ENCODE measurements at regions not wholly inside any gene's neighbourhood (a gene's known extent, or its start where the extent isn't known, plus 50 kb on each side); places are given as distances from the start of the nearest gene placed in this dataset.

- Histone ChIP-seq H3K27ac (no peak overlapping the region), H3K9ac (ENCODE audit: low read depth in 2 of 2, low read length in 2 of 2) (no peak overlapping the region), H3K4me1 (no peaks in the 10 kb centered on the region), H3K9me3 (no peaks in the 10 kb centered on the region), H3K27me3 (no peaks in the 10 kb centered on the region), H3K36me3 (no peaks in the 10 kb centered on the region), H3K4me3 (no peak overlapping the region)
- no peak for TF ChIP-seq CTCF (IDR thresholded peaks at IDR 0.05)
- intact Hi-C loops (cut with DNase I), result no loop called here
- no peak for DNase-seq
Measured at GRCh38 chr6:3650076-3650958, 101.2 kb downstream of the PXDC1 start.

GRCh38 chr6:3648724-3649123 lies 102.8 kb downstream of the PXDC1 start:
- Histone ChIP-seq H3K36me3 (no peaks in the 10 kb centered on the region), H3K27ac (no peak overlapping the region), H3K9ac (ENCODE audit: low read depth in 2 of 2, low read length in 2 of 2) (no peak overlapping the region), H3K4me1 (no peaks in the 10 kb centered on the region), H3K9me3 (no peaks in the 10 kb centered on the region), H3K27me3 (no peaks in the 10 kb centered on the region), H3K4me3 (no peak overlapping the region)
- intact Hi-C loops (cut with DNase I), result no loop called here
- no peak for DNase-seq
- no peak for TF ChIP-seq CTCF (IDR thresholded peaks at IDR 0.05)

- intact Hi-C loops (cut with DNase I), result no loop called here
- no peak for DNase-seq
Measured at GRCh38 chr6:3646616-3647362, 104.7 kb downstream of the PXDC1 start.

GRCh38 chr6:3644739-3645012 lies 106.8 kb downstream of the PXDC1 start:
- Histone ChIP-seq H3K4me1 (no peaks in the 10 kb centered on the region), H3K9ac (ENCODE audit: low read depth in 2 of 2, low read length in 2 of 2) (no peak overlapping the region), H3K27ac (no peak overlapping the region), H3K9me3 (no peaks in the 10 kb centered on the region), H3K27me3 (no peaks in the 10 kb centered on the region), H3K4me3 (no peak overlapping the region), H3K36me3 (no peaks in the 10 kb centered on the region)
- DNase-seq, result no peak
- intact Hi-C loops (cut with DNase I), result no loop called here
- TF ChIP-seq CTCF (IDR thresholded peaks at IDR 0.05), result no peak

More at GRCh38 chr6:3646616-3647362, 104.7 kb downstream of the PXDC1 start:
- no peaks in the 10 kb centered on the region for H3K27me3 ChIP-seq
- no peak for TF ChIP-seq CTCF (IDR thresholded peaks at IDR 0.05)
- H3K27ac ChIP-seq, result no peak overlapping the region
- H3K4me3 ChIP-seq, result no peak overlapping the region
- no peaks in the 10 kb centered on the region for H3K36me3 ChIP-seq
- H3K9me3 ChIP-seq, result no peaks in the 10 kb centered on the region
- no peak overlapping the region for H3K9ac ChIP-seq (ENCODE audit: low read depth in 2 of 2, low read length in 2 of 2)
- H3K4me1 ChIP-seq, result no peaks in the 10 kb centered on the region

- no peaks in the 10 kb centered on the region for H3K36me3 ChIP-seq
- DNase-seq, result no peak
- H3K27me3 ChIP-seq, result no peaks in the 10 kb centered on the region
- no peak overlapping the region for H3K27ac ChIP-seq
- H3K9me3 ChIP-seq, result no peaks in the 10 kb centered on the region
- no peak overlapping the region for H3K4me3 ChIP-seq
- intact Hi-C loops (cut with DNase I), result no loop called here
- no peak overlapping the region for H3K9ac ChIP-seq (ENCODE audit: low read depth in 2 of 2, low read length in 2 of 2)
- no peak for TF ChIP-seq CTCF (IDR thresholded peaks at IDR 0.05)
- no peaks in the 10 kb centered on the region for H3K4me1 ChIP-seq
Measured at GRCh38 chr6:3643921-3644738, 107.4 kb downstream of the PXDC1 start.

Measured in colonic mucosa (tissue), 4 donors.